OCI-LY3 (cell line): ENCODE measurements at regions not wholly inside any gene's neighbourhood (a gene's known extent, or its start where the extent isn't known, plus 50 kb on each side); places are given as distances from the start of the nearest gene placed in this dataset.

ENCODE experiments used
- CTCF ChIP-seq: fragments of 200-600, 300-600 bp; sonication (generic); IDR thresholded peaks from 2 replicates; pipeline ENCODE4 v1.5.1; 2014; ENCODE audit warnings: antibody characterized with exemption, low read length, low read depth
- EZH2phosphoT487 ChIP-seq: fragments of 200-600 bp; shearing (Covaris generic); IDR thresholded peaks from 2 replicates; pipeline ENCODE4 v1.6.1; 2018; ENCODE audit warnings: antibody characterized with exemption, mixed run types, low read depth

- TF ChIP-seq CTCF (no peak), EZH2phosphoT487 (no peak)
Measured at GRCh38 chr11:105230586-105230985, 91.0 kb upstream of the CARD18 start.
